ENCODE measurements at regions not wholly inside any gene's neighbourhood (a gene's known extent, or its start where the extent isn't known, plus 50 kb on each side); places are given as distances from the start of the nearest gene placed in this dataset.

- TF ChIP-seq CTCF (IDR thresholded peaks at IDR 0.05) (no peak), POLR2A (IDR thresholded peaks at IDR 0.05) (no peak)
These were observed 199.5 kb upstream of the CNR1 start for GRCh38 chr6:88365656-88366055.
